NCI-H82 treated with DMSO at 0.1 percent for 48 hours (cell line): ENCODE measurements at regions not wholly inside any gene's neighbourhood (a gene's known extent, or its start where the extent isn't known, plus 50 kb on each side); places are given as distances from the start of the nearest gene placed in this dataset.
"Not testable (repeated sequence)": the region's sequence is repeated elsewhere in the genome, so short reads cannot be mapped to it uniquely, and the experiment has no call there.

Source experiments
- DNase-seq: peaks from one replicate; lab custom pipeline; 2025; ENCODE audit not compliant: unreplicated experiment; lab: John Stamatoyannopoulos, UW

DNA sequence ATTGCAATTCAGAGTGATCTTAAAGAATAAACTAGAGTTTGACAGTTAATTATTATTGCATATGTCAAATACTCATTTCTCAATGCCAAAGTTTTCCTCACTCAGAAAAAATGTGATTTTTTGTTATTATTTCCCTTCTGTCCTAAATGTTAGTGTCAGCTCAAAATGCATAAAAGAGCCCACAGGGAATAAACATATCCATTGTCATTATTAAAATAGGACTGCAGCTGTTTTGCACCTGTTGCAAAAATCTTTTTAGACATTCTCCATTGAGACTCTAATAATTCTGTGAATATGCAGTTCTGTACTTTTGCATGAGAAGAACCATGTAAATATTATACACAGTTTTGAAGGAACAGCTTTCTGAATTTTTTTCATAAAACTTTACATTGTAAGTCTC lies 540.0 kb upstream of the SLC39A10 start:
- DNase-seq, result no peak

DNA sequence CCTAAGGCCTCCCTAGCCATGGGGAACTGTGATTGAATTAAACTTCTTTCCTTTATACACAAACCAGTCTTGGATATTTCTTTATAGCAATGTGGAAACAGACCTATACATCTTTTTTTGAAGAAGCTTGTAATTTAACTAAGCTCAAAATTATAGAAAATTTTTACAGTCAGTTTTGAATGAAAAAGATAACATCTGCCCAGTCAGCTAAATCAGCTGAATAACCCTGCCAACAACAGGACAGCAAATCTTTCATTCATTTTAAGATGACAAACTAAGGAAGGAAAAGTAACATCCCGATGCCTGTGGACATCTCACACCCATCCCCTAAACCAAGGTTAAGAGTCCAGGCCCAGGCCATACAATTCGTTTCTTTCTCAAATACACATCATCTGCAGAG lies 541.3 kb upstream of the SLC39A10 start:
- DNase-seq, result no peak

DNA sequence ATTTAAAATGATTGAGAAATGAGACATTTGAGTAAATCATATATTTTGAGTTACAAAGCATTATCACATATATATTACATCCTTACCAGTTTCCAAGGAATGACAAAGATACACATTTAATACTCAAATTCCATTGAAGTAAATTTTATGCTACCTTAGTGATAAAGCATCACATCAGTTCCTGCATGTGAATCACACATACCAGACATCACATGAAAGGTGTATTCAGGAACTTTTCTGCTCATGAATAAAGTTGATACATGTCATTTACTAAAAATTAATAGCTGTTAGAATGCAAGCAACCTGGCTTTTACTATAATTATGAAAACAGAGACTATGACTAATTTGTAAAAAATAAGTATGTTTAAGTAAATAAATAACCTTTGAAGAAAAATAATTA lies 548.8 kb upstream of the SLC39A10 start:
- no peak for DNase-seq

DNA sequence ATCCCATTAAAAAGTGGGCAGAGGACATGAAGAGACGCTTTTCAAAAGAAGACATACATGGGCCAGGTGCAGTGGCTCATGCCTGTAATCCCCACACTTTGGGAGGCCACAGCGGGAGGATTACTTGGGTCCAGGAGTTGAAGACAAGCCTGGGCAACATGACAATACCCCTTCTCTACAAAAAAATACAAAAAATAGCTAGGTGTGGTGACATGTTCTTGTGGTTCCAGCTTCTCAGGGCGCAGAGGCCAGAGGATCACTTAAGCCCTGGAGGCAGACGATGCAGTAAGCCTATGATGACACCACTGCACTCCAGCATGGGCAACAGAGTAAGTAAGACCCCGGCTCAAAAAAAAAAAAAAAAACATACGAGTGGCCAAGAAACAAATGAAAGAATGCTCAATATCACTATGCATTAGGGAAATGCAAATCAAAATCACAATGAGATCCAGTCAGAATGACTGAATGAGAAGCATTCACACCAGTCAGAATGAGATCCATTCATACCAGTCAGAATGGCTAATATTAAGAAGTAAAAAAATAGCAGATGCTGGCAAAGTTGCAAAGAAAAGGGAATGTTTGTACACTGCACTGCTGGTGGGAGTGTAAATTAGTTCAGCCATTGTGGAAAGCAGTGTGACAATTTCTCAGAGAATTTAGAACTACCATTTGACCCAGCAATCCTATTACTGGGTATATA lies 550.2 kb upstream of the SLC39A10 start:
- DNase-seq, result no peak

DNA sequence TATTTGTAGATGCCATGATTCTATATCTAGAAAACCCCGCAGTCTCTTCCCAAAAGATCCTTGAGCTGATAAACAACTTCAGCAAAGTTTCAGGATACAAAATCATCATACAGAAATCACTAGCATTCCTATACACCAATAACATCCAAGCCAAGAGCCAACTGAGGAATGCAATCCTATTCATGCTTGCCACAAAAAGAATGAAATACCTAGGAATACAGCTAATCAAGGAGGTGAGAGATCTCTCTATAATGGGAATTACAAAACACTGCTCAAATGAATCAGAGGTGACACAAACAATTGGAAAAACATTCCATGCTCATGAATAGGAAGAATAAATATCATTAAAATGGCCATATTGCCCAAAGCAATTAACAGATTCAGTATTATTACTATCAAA lies 551.4 kb upstream of the SLC39A10 start:
- DNase-seq, result no peak

DNA sequence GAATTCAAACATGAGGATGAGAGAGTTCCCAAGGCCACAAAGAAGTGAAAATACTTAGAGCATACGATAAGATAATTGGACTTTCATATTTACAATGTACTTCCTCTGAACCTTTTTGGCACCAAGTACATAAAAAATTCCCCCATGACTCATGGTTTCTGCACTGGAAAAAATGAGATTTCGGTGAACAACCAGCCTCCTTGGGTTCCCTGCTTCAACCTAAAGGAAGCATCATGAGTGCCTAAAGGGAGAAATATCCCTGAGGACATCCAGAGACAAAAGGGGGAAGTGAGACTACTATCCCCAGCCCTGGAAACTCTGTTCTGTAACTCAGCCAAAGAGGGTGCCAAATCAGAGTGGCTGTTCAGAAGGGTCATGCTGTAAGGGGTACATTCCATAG lies 562.7 kb upstream of the SLC39A10 start:
- DNase-seq, result no peak

DNA sequence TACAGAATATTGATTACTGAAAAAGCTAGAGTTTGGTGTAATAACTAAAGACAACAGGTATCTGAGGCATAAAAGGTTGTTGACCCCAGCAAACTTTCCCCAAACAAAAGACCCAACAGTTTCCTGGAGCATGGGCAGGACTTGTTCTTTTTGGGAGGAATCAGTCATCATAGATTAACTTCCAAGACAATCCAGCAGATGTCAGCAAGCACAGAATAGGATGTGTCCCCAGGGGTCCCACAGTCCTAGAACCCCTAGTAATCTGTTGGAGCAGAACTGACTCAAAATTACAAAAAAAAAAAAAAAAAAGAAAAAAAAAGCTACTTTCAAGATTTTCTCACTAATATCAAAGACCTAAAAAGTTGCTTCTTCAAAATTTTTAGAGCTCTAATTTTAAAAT lies 564.7 kb upstream of the SLC39A10 start:
- no peak for DNase-seq

DNA sequence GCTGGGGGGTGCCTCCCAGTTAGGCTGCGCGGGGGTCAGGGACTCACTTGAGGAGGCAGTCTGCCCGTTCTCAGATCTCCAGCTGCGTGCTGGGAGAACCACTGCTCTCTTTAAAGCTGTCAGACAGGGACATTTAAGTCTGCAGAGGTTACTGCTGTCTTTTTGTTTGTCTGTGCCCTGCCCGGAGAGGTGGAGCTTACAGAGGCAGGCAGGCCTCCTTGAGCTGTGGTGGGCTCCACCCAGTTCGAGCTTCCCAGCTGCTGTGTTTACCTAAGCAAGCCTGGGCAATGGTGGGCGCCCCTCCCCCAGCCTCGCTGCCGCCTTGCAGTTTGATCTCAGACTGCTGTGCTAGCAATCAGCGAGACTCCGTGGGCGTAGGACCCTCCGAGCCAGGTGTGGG lies 584.2 kb upstream of the SLC39A10 start:
- not testable (repeated sequence) for DNase-seq

DNA sequence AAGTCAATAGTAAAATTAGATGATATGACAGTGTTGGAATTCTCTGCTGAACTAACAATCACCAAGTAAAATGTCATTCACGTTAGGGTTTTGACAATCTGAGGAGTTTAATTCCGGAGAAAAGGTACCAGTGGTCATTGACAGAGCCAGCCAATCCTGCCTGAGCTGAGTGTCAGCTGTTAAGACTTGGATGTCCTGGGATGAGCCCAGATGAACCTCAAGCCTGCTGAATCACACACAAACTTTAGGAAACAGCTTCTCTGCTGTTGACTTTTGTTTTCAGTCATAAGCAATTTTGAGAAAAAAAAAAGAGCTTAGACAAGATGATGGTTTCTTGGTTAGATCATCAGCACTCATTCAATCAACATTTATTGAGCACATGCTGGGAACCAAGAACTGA lies 600.0 kb upstream of the SLC39A10 start:
- no peak for DNase-seq

DNA sequence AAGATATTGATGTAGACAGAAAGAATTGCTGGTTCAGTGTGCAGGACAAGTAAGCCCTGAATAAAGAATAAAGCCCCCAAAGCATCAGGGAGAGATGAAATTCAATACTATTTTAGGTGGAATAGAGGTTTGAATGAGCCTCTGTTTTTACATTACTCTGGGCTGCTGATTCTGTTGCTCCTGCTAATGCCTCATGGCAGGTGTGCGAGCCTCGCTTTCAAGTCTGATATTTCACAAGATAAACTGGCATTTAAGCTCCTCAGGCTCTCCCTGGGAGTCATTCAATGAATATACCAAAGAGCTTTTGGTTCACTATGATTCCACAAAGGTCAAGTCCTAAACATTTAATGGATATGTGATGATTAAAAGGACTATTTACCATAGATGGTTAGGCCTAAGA lies 601.0 kb upstream of the SLC39A10 start:
- no peak for DNase-seq

DNA sequence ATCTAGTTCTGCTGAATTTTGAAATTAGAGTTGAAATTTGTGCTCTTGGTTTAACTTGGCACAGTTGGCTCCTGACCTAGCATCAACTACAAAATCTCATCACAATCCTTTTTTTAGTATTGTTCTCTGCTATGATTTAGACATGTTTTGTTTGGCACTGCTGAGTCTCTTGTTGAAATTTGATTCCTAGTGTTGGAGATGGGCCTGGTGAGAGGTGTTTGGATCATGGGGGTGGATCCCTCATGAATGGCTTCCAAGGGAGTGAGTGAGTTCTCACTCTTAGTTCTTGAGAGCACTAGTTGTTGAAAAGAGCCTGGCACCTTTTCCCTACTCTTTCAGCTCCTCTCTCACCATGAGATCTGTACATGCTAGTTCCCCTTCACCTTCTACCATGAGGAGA lies 605.6 kb upstream of the SLC39A10 start:
- no peak for DNase-seq

DNA sequence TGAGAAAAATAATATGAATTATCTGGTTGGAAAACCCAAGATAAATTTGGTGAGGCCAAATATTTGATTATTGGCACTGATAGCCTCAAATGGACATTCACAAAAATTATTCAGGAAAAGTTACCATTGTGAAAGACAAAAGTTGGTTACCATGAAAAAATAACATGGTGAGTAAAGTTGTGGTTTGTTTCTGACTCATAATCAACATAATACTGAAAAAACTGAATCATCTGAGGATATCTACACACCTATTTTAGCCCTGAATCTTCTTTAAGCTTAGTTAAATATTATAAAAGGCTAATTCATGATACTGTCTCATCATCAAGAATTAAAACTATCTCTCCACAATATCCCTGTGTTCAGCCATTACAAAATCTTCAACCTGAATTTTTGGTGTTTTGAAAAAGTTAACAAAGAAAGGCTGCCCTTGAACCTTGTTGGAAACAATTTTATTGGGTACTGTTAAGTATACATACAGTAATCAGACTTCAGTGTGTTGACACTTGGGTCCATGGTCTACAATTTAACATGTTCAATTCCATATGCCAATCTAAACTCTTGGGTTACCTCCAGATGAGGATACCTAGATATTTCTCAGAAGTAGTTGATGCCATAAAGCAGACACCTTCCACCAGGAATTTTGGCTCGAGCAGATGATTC lies 607.5 kb upstream of the SLC39A10 start:
- no peak for DNase-seq

DNA sequence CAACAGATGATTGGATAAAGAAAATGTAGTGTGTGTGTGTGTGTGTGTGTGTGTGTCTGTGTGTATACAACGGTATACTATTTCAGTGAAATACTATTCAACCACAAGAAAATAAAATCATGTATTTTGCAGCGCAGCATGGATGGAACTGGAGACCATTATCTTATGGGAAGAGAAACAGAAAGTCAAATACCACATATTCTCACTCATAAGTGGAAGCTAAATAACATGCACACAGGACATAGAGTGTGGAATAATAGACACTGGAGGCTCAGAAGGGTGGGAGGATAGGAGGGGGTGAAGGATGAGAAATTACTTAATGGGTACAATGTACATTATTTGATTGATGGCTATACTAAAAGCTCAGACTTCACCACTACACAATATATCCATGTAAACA lies 609.1 kb upstream of the SLC39A10 start:
- no peak for DNase-seq

DNA sequence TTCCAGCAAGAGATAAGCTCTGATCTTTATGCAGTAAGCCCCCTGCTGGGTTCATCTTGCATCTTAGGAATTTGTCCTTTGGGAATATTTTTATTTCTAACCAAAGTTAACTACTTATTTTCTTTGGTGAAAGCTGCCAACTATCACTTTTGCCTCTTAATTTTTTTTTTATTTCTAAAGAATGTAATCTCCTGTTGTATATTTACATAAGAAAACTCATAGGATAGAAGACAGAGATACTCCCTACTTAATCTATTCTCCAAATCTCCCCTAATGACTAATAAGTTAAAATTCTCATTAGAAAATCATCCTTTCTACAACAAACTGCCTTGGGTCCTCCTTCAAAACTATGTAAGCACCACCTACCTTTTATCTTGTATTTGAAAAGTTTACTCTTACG lies 612.2 kb upstream of the SLC39A10 start:
- no peak for DNase-seq

DNA sequence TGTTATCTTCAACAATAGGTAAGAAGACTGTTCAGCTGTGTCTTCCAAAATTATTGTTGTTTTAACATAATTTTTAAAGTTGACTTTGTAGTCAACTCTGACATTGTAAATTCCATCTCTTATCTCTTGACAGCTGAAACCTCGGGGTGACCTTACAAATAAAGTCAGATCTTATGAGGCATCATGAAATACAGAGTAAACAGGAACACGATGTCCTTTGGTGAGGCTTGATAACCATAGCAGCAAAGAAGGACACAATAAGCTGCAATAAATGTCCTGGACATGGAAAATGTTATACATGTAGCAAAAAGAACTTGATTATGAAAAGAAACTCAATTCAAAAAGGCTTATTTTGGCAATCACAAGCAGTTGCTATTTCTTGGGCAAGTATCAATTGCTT lies 618.9 kb upstream of the SLC39A10 start:
- DNase-seq, result no peak

DNA sequence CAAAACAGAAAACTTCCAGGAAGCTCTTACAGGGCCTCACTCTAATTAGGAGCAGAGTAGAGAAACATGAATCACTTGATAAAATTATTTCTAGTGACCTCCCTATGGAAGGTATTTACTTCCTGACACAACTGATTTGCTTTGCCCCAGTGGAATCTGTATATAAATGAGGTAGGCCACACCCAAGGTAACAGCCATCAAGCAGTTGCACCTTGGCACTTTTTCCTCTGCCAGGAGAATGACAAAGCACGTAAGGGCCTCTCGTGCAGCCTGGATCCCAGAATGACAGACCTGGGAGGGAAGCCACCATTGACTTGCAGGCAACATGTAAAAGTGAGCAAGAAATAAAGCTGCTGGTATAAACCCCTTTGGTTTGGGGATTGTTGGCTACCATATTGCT lies 620.0 kb upstream of the SLC39A10 start:
- DNase-seq, result no peak

DNA sequence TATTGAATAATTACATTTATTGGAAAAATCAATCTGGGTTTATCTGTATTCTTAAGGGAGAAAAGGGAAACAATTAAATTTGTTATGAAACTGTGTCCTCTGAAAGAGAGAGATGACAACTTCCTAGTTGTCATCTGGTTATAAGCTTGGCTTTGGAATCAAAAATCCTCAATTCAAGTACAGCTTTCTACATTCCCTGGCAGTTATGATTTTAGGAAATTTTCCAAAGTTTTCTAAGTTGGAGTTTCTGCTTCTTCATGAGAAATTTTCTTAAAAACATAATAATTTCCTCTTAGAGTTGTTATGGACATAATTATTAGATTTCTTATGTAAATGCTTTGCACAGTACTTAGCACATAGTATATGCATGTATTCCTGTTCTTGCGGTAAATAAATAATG lies 625.6 kb upstream of the SLC39A10 start:
- DNase-seq, result no peak

DNA sequence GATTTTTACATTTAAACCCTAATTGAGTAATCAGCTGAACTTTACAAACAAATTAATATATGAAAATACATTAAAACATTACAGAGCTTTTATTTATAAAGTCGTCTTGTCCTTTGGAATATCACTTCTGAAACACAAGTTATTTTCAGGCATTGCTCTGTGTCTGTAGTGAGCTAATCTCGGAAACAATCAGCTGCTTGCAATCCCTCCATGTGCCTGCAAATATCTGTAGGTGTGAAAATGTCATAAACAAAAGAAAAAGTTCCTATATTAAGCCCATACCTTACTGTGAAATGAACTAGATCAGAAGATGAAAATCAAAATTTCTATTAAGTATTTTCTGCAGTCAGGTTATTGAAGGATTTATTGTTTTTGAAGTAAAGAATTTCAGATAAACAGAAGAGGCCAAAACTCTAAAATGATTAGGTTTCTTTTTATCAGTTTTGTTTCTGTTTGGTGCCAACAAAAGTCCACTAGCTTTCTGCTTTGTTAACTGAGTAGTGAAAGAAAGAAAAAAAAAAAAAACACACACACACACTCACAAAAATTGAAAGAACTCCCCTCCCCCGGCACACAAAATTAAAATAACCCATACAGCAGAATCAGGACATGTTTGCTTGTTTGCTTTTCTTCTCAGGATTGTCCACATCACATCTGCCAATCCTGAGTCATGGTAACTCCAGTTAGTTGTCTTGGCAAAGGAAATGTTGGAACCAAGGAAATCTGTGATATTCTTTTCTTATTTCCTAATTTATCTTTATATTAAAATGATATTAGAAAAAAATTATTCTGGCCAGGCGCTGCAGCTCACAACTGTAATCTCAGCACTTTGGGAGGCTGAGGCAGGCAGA lies 627.0 kb upstream of the SLC39A10 start:
- DNase-seq, result no peak

DNA sequence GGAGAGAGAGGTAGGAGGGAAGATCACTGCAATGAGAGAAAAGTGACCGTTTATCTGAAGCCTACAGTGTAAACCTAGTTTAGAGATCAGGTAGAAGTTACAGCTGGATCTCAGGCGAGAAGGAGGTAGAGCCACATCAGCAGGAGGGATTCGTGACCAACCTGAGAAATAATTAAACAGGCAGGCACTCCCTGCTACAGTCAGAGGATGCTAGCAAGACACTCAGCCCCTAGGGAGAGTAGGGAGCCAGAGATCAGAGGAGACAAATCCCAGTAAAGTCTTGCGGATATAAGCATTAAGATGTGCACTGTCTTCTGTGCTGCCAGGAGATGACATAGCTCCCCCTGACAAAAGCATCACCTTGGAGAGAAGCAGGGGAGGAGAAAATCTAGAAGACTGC lies 629.1 kb upstream of the SLC39A10 start:
- no peak for DNase-seq

DNA sequence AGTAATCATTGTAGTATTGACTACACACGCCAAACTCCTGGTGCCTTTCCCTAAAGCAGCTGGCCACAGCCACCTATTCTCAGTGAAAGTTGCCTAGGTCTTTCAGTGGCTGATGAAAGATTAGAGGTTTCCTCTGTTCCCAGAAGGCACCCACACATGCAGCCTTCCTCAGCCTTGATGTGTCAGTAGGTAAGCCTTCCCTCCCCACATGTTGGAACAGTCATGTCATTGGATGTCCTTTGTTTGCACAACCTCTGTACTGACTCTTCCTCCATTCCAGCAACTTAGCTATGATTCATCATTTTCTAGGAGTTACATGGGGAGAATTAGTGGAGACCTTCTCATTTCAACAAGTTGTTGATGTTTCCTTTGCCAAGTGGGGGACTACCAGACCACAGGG lies 630.8 kb upstream of the SLC39A10 start:
- no peak for DNase-seq

DNA sequence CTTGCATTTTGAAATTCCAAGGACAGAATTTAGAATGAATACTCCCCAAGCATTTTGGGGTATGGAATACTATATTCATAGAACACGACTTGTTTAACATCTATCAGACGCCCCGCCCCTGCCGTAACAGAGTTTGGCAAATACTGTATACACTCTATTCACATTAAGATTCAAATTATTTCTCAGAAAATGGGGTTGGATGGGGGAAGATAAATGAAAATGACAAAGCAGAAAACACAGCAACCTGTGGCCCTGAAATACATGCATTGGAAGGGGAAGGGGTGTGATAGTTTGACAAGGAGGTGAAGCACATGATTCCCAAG lies 634.6 kb upstream of the SLC39A10 start:
- no peak for DNase-seq
